GM19397 (cell line): ENCODE measurements at regions not wholly inside any gene's neighbourhood (a gene's known extent, or its start where the extent isn't known, plus 50 kb on each side); places are given as distances from the start of the nearest gene placed in this dataset.

Experiments
- ATAC-seq: cut with Tn5 transposase; IDR thresholded peaks from one replicate; pipeline ENCODE4 v1.9.1; 2021; ENCODE audit warnings: mild to moderate bottlenecking, moderate library complexity; ENCODE audit not compliant: unreplicated experiment

- no peak for ATAC-seq
Observed at GRCh38 chr13:84029396-84029795, 147.1 kb upstream of the SLITRK1 start.

GRCh38 chr13:84025824-84026223 is 143.6 kb upstream of the SLITRK1 start:
- no peak for ATAC-seq

GRCh38 chr13:83996415-83996814 is 114.1 kb upstream of the SLITRK1 start:
- ATAC-seq = no peak

DNA sequence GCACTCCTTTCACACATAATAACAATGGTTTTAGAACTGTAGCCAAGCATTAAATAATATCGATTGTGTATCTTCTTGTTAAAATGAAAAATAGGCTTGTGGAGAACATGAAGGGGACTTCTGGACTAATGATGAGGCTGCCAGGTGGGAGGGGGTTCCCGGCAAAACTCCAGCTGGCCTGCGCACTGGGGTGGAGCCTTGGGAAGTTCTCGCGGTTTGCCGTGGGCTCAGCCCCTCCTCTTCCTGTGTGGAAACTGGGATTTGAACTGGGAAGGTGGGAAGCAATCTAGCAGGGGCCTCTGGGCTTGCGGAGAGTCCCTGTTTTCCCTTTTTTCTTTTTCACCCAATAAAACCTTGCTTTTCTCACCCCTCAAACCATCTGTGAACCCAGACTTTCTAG is 113.7 kb upstream of the SLITRK1 start:
- no peak for ATAC-seq

GRCh38 chr13:83992566-83993358 is 110.5 kb upstream of the SLITRK1 start:
- no peak for ATAC-seq

DNA sequence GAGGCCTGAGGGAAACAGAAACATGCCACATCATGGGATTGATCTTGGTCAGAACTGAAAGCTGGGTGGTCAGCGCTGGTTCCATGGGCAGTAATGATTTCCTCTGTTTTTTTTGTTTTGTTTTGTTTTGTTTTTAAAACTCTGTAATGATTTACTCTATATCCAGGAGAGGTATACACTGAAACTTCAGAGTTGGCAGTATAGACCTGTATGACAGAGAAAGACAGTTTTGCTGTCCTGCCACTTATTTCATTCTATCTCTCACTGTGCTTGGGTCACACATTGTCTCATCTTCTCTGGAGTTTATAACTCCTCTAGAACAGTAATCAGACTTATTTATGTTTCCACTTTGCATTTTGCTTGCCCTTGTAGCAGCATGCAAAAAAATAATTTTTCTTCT is 105.1 kb upstream of the SLITRK1 start:
- no peak for ATAC-seq

GRCh38 chr13:83984793-83985192 is 102.5 kb upstream of the SLITRK1 start:
- no peak for ATAC-seq

DNA sequence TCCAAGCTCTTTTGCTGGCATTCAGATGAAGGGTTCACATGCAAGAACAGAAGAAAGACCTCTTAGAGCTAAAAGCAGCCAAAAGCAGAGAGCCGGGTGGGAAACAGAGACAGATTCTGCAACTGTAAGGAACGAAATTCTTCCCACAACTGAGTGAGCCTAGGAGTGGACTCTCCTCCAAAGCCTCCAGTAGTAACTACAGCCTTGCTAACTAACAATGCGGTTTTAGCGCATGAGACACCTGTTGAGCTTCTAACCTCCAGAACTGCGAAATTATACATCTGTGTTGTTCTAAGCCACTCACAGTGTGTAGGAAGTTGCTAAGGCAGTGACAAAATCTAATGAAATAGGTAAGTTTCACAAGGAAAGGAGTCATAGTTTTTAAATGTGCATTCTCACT is 98.1 kb upstream of the SLITRK1 start:
- ATAC-seq = no peak

DNA sequence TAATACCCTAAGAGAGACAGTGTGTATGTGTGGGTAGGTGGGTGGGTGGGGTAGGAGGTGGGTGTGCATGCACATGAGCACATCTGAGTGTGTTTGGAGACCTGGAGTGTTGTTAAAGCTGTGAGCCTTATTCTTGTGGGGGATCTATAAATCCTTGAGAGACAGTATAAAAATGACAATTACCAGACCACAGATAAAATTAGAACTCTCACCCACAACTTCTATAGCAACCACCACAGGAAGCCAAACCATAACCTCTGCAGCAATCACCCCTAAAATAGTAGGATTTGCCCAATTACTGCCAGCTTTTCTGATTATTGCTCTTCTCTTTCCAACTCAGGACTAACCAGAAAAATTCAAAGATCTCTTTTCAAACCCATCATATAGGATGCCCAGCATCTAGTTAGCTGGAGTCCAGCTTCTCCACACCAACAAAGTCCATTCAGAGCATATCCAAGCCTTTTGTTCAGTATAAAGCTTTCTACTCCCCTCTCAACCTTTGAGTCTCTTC is 93.4 kb upstream of the SLITRK1 start:
- ATAC-seq = no peak

DNA sequence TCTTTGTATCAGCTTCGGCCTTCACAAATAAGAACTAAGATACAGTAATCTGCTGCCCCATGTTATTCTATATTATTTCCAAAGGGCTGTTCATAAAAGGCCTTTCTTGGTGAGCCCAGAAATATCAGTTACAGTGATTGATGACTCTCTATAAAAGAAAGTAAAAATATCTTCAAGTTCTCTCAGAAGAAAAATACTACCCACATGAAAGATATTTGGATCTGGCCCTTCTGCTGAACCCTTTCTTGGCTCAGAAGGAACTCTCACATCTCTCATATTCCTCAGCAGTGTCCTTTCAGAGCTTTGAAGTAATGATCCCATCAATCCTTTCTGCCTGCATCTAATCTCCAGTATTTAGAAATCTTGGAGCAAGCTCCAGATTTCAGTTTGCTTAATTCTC is 76.3 kb upstream of the SLITRK1 start:
- no peak for ATAC-seq

DNA sequence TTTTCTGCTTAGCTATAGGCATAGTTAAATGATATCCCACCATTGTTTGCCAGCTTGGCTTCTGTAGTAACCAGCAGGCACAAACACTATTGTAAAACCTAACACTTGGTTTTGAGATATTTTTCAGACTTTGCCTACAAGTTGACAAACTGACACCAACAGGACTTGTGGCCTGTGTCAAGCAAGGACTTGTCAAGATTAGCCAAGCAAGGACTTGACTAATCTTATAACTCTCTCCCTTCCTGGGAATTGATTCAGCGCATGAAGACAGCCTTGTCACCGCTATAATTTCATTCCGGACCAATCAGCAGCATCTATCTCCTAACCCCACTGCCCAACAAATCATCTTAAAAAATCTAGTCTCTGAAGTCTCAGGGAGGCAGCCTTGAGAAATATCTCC is 72.7 kb upstream of the SLITRK1 start:
- ATAC-seq = no peak

GRCh38 chr13:83953916-83954315 is 71.6 kb upstream of the SLITRK1 start:
- ATAC-seq = no peak

GRCh38 chr13:83950293-83950692 is 68.0 kb upstream of the SLITRK1 start:
- no peak for ATAC-seq

- no peak for ATAC-seq
Observed at GRCh38 chr13:83943530-83944279, 61.4 kb upstream of the SLITRK1 start.

- ATAC-seq = no peak
Observed at GRCh38 chr13:83941701-83942335, 59.5 kb upstream of the SLITRK1 start.

- no peak for ATAC-seq
Observed at GRCh38 chr13:83940742-83941141, 58.5 kb upstream of the SLITRK1 start.

GRCh38 chr13:83937579-83937978 is 55.3 kb upstream of the SLITRK1 start:
- ATAC-seq = no peak

DNA sequence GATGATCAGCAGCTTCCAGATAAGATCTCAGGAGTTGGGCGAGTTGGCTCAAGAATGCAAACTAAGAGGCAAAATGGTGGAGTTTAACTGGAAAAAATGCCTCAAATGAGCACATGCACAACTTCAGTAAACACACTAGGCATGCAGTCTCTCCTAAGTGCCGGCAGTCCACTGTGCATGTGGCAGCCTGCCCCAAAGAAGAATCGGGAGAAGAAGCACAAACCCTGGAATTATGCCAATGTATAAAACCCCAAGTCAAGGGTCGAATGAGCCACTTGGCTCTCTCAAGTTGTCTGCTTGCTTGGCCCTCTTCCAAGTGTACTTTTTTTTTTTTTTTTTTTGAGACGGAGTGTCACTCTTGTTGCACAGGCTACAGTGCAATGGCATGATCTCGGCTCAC is 53.3 kb upstream of the SLITRK1 start:
- ATAC-seq = no peak
